ENCODE measurements at regions not wholly inside any gene's neighbourhood (a gene's known extent, or its start where the extent isn't known, plus 50 kb on each side); places are given as distances from the start of the nearest gene placed in this dataset.

- H3K27ac Mint-ChIP-seq, result no peak overlapping the region
- peaks cover 5% of the 10 kb centered on the region for H3K9me3 Mint-ChIP-seq
- no peaks in the 10 kb centered on the region for H3K36me3 Mint-ChIP-seq
- no peaks in the 10 kb centered on the region for H3K27me3 Mint-ChIP-seq
- no peak overlapping the region for H3K4me3 Mint-ChIP-seq
- no peaks in the 10 kb centered on the region for H3K4me1 Mint-ChIP-seq
These were observed 93.5 kb downstream of the MBL2 start for GRCh38 chr10:52679117-52679516.

- H3K9me3 Mint-ChIP-seq, result peaks cover 10% of the 10 kb centered on the region
- H3K27me3 Mint-ChIP-seq, result no peaks in the 10 kb centered on the region
- no peak overlapping the region for H3K4me3 Mint-ChIP-seq
- H3K4me1 Mint-ChIP-seq, result no peaks in the 10 kb centered on the region
- no peak overlapping the region for H3K27ac Mint-ChIP-seq
- no peaks in the 10 kb centered on the region for H3K36me3 Mint-ChIP-seq
These were observed 89.8 kb downstream of the MBL2 start for GRCh38 chr10:52682766-52683165.

DNA sequence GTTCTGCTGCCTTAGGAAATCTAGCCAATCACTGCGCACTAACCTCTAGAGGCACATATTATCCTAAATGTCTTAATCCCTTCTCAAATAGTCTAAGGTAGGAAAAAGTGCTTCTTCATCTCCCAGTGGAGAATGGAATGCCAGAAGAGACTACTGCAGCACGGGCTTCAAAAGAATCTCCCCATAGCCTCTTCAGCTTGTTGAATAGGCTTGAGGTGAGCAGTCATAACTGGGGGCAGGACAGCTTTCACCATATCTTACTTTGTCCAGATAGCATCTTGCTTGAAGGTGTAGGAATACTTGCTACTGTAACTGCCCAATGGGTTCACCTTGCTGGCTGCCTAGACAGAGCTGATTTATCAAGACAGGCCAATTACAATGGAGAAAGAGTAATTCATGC lies 88.8 kb downstream of the MBL2 start:
- Mint-ChIP-seq H3K36me3 (no peaks in the 10 kb centered on the region), H3K4me3 (no peak overlapping the region), H3K9me3 (peaks cover 10% of the 10 kb centered on the region), H3K27ac (no peak overlapping the region), H3K4me1 (no peaks in the 10 kb centered on the region), H3K27me3 (no peaks in the 10 kb centered on the region)

- H3K9me3 Mint-ChIP-seq, result peaks cover 13% of the 10 kb centered on the region
- no peaks in the 10 kb centered on the region for H3K27me3 Mint-ChIP-seq
- no peaks in the 10 kb centered on the region for H3K4me1 Mint-ChIP-seq
- H3K36me3 Mint-ChIP-seq, result no peaks in the 10 kb centered on the region
- H3K27ac Mint-ChIP-seq, result no peak overlapping the region
- no peak overlapping the region for H3K4me3 Mint-ChIP-seq
These were observed 83.7 kb downstream of the MBL2 start for GRCh38 chr10:52688899-52689298.

DNA sequence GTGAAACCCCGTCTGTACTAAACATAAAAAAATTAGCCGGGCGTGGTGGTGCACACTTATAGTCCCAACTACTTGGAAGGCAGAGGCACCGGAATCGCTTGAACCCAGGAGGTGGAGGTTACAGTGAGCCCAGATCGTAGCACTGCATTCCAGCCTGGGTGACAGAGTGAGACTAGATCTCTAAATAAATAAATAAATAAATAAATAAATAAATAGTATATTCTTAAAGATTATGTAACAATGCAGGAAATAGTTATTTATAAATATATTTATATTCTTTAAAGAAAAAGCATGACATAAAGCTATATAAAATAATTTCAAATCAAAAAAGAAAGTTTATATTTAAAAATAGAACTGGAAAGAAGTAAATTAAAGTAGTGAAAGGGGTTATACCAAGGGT lies 76.4 kb downstream of the MBL2 start:
- Mint-ChIP-seq H3K27ac (no peak overlapping the region), H3K4me1 (no peaks in the 10 kb centered on the region), H3K4me3 (no peak overlapping the region), H3K27me3 (no peaks in the 10 kb centered on the region), H3K9me3 (peaks cover 6% of the 10 kb centered on the region), H3K36me3 (no peaks in the 10 kb centered on the region)

- H3K9me3 Mint-ChIP-seq, result no peaks in the 10 kb centered on the region
These were observed 70.9 kb downstream of the MBL2 start for GRCh38 chr10:52701647-52702046.

DNA sequence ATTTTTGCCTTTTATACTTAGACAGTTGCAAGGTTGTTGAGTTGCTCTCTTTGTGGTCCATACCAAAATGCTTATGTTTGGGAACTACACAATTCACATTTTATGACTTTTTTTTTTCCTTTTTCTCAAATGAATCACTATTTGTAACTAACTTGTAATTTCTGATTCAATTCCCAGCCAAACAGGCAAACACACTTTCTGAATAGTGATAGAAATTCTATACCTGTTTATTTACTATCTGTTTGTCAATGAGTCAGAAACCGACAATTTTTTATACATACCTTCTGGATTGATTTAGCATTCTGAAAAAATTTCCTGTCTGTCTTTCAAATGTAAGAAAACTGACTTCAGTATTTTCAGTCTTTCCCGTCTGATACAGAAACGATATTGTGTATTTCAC lies 69.1 kb downstream of the MBL2 start:
- Mint-ChIP-seq H3K4me3 (no peak overlapping the region), H3K27ac (no peak overlapping the region), H3K9me3 (no peaks in the 10 kb centered on the region), H3K4me1 (no peaks in the 10 kb centered on the region), H3K27me3 (no peaks in the 10 kb centered on the region), H3K36me3 (no peaks in the 10 kb centered on the region)

More at GRCh38 chr10:52701647-52702046, 70.9 kb downstream of the MBL2 start:
- H3K27me3 Mint-ChIP-seq, result no peaks in the 10 kb centered on the region
- H3K36me3 Mint-ChIP-seq, result no peaks in the 10 kb centered on the region
- H3K27ac Mint-ChIP-seq, result no peak overlapping the region
- no peaks in the 10 kb centered on the region for H3K4me1 Mint-ChIP-seq
- no peak overlapping the region for H3K4me3 Mint-ChIP-seq

DNA sequence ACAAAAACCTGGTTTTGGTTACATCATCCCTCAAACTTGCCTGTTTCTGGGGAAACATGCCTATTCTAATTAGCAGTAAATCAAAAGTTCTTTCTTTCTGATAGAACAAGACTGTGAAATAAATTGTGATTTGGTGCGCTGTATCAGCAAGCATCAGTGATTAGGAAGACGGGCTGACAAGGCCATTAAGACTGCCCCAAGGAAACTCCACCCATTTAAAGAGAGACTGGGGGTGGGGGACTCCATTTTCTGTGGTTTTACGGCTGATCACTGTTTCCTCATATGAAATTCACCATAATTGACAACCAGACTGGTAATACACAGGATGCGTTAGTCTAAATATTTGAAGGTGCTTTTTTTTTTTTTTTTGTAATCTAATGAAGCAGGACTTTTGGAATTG lies 68.7 kb downstream of the MBL2 start:
- no peaks in the 10 kb centered on the region for H3K9me3 Mint-ChIP-seq
- H3K27ac Mint-ChIP-seq, result no peak overlapping the region
- no peak overlapping the region for H3K4me3 Mint-ChIP-seq
- H3K36me3 Mint-ChIP-seq, result no peaks in the 10 kb centered on the region
- H3K27me3 Mint-ChIP-seq, result no peaks in the 10 kb centered on the region
- no peaks in the 10 kb centered on the region for H3K4me1 Mint-ChIP-seq

- H3K27ac Mint-ChIP-seq, result no peak overlapping the region
- H3K36me3 Mint-ChIP-seq, result no peaks in the 10 kb centered on the region
- H3K4me1 Mint-ChIP-seq, result no peaks in the 10 kb centered on the region
- no peak overlapping the region for H3K4me3 Mint-ChIP-seq
- no peaks in the 10 kb centered on the region for H3K9me3 Mint-ChIP-seq
- no peaks in the 10 kb centered on the region for H3K27me3 Mint-ChIP-seq
These were observed 66.1 kb downstream of the MBL2 start for GRCh38 chr10:52706332-52707070.
